ENCODE measurements at regions not wholly inside any gene's neighbourhood (a gene's known extent, or its start where the extent isn't known, plus 50 kb on each side); places are given as distances from the start of the nearest gene placed in this dataset.

- DNase-seq (ENCODE audit: low read depth): no peak
Observed at GRCh38 chrX:117215683-117216082, 752.9 kb upstream of the CT83 start.

- no peak for DNase-seq (ENCODE audit: low read depth)
Observed at GRCh38 chrX:117196481-117196880, 733.7 kb upstream of the CT83 start.

GRCh38 chrX:117147249-117147648 lies 684.5 kb upstream of the CT83 start:
- no peak for DNase-seq (ENCODE audit: low read depth)

GRCh38 chrX:117138070-117138469 lies 675.3 kb upstream of the CT83 start:
- DNase-seq (ENCODE audit: low read depth): no peak

GRCh38 chrX:117134983-117135382 lies 672.2 kb upstream of the CT83 start:
- DNase-seq (ENCODE audit: low read depth): no peak

- DNase-seq (ENCODE audit: low read depth): no peak
Observed at GRCh38 chrX:117120700-117121099, 657.9 kb upstream of the CT83 start.

GRCh38 chrX:117096528-117096927 lies 633.8 kb upstream of the CT83 start:
- no peak for DNase-seq (ENCODE audit: low read depth)

- DNase-seq (ENCODE audit: low read depth): no peak
Observed at GRCh38 chrX:117095393-117095792, 632.6 kb upstream of the CT83 start.

- no peak for DNase-seq (ENCODE audit: low read depth)
Observed at GRCh38 chrX:117094149-117094548, 631.4 kb upstream of the CT83 start.

- no peak for DNase-seq (ENCODE audit: low read depth)
Observed at GRCh38 chrX:117093319-117093718, 630.5 kb upstream of the CT83 start.

- no peak for DNase-seq (ENCODE audit: low read depth)
Observed at GRCh38 chrX:117092641-117093040, 629.9 kb upstream of the CT83 start.

GRCh38 chrX:117063224-117063623 lies 600.4 kb upstream of the CT83 start:
- DNase-seq (ENCODE audit: low read depth): no peak

GRCh38 chrX:117059848-117060247 lies 597.1 kb upstream of the CT83 start:
- DNase-seq (ENCODE audit: low read depth): no peak

GRCh38 chrX:117053260-117053659 lies 590.5 kb upstream of the CT83 start:
- DNase-seq (ENCODE audit: low read depth): no peak

GRCh38 chrX:117038918-117039440 lies 576.2 kb upstream of the CT83 start:
- no peak for DNase-seq (ENCODE audit: low read depth)

GRCh38 chrX:117010243-117010642 lies 547.5 kb upstream of the CT83 start:
- DNase-seq (ENCODE audit: low read depth): no peak

- DNase-seq (ENCODE audit: low read depth): no peak
Observed at GRCh38 chrX:117002981-117003380, 540.2 kb upstream of the CT83 start.

GRCh38 chrX:116975517-116975916 lies 512.7 kb upstream of the CT83 start:
- no peak for DNase-seq (ENCODE audit: low read depth)

- no peak for DNase-seq (ENCODE audit: low read depth)
Observed at GRCh38 chrX:116972362-116972761, 509.6 kb upstream of the CT83 start.

- peak; percentile 5 for DNase-seq (ENCODE audit: low read depth)
Observed at GRCh38 chrX:116961872-116962582, 499.3 kb upstream of the CT83 start.

GRCh38 chrX:116930311-116930710 lies 467.5 kb upstream of the CT83 start:
- no peak for DNase-seq (ENCODE audit: low read depth)

GRCh38 chrX:116897526-116897925 lies 434.8 kb upstream of the CT83 start:
- DNase-seq (ENCODE audit: low read depth): no peak

GRCh38 chrX:116881961-116882360 lies 419.2 kb upstream of the CT83 start:
- no peak for DNase-seq (ENCODE audit: low read depth)

- no peak for DNase-seq (ENCODE audit: low read depth)
Observed at GRCh38 chrX:116873671-116874070, 410.9 kb upstream of the CT83 start.

All from forelimb muscle (tissue), 1 donor.